Hepatocyte (in vitro differentiated cells): ENCODE measurements at regions not wholly inside any gene's neighbourhood (a gene's known extent, or its start where the extent isn't known, plus 50 kb on each side); places are given as distances from the start of the nearest gene placed in this dataset.

ENCODE experiments used
- CTCF ChIP-seq: fragments of 200-600 bp; sonication (generic); IDR thresholded peaks from 2 replicates; pipeline ENCODE4 v1.5.1; 2016; ENCODE audit warnings: antibody characterized with exemption, mild to moderate bottlenecking; ENCODE audit not compliant: poor library complexity
- EZH2 ChIP-seq: fragments of 200-600 bp; sonication (generic); IDR thresholded peaks from 2 replicates; pipeline ENCODE4 v1.6.1; 2016; ENCODE audit warnings: antibody characterized with exemption, mild to moderate bottlenecking, borderline replicate concordance
- EZH2phosphoT487 ChIP-seq: fragments of 200-600 bp; sonication (generic); IDR thresholded peaks from one replicate; pipeline ENCODE4 v1.6.1; 2018; ENCODE audit warnings: antibody characterized with exemption, mild to moderate bottlenecking, low read depth, moderate library complexity; ENCODE audit not compliant: unreplicated experiment, severe bottlenecking

GRCh38 chr1:30051777-30052176 is 671.6 kb downstream of the MATN1 start:
- TF ChIP-seq CTCF = no peak
- no peak for TF ChIP-seq EZH2
- TF ChIP-seq EZH2phosphoT487 = no peak
